OCI-LY3 (cell line): ENCODE measurements at regions not wholly inside any gene's neighbourhood (a gene's known extent, or its start where the extent isn't known, plus 50 kb on each side); places are given as distances from the start of the nearest gene placed in this dataset.

ENCODE experiments used
- H2AFZ ChIP-seq: fragments of 200-600, 300-600 bp; shearing (Covaris generic); 2 replicates; pipeline ENCODE4 v1.6.0; 2014; ENCODE audit warnings: antibody characterized with exemption, low read depth, low read length
- H3K27ac ChIP-seq: fragments of 200-600, 300-600 bp; sonication (generic); 2 replicates; pipeline ENCODE4 v1.5.1; 2014; ENCODE audit warnings: mild to moderate bottlenecking, low read length, moderate library complexity, mixed read lengths
- H3K27me3 ChIP-seq: fragments of 200-600, 300-600 bp; sonication (generic); 2 replicates; pipeline ENCODE4 v1.6.1; 2014; ENCODE audit warnings: low read depth, low read length, mixed read lengths
- H3K36me3 ChIP-seq: fragments of 200-600, 300-600 bp; sonication (generic); replicated peaks from 2 replicates; pipeline ENCODE3; 2014; ENCODE audit warnings: low read depth, low read length, mixed read lengths
- H3K4me1 ChIP-seq: fragments of 300-600, 200-600 bp; sonication (generic); 2 replicates; pipeline ENCODE4 v1.6.1; 2014; ENCODE audit warnings: low read length, mixed read lengths
- H3K4me2 ChIP-seq: fragments of 200-600, 300-600 bp; sonication (generic); 2 replicates; pipeline ENCODE4 v1.6.1; 2014; ENCODE audit warnings: low read length, mixed read lengths
- H3K4me3 ChIP-seq: fragments of 300-600, 200-600 bp; sonication (generic); 2 replicates; pipeline ENCODE4 v1.5.1; 2014; ENCODE audit warnings: antibody characterized with exemption, mild to moderate bottlenecking, low read length, moderate library complexity
- H3K79me2 ChIP-seq: fragments of 300-600, 200-600 bp; shearing (Covaris generic); 2 replicates; pipeline ENCODE4 v1.6.1; 2014; ENCODE audit warnings: mild to moderate bottlenecking, low read length, mixed read lengths
- H3K9ac ChIP-seq: fragments of 300-600, 200-600 bp; shearing (Covaris generic); 2 replicates; pipeline ENCODE4 v1.6.0; 2014; ENCODE audit warnings: mild to moderate bottlenecking, low read length, moderate library complexity
- H3K9me3 ChIP-seq: fragments of 200-600, 300-600 bp; shearing (Covaris generic); 2 replicates; pipeline ENCODE4 v1.6.1; 2014; ENCODE audit warnings: low read length, mixed read lengths; ENCODE audit not compliant: insufficient read depth
- H4K20me1 ChIP-seq: fragments of 200-600, 300-600 bp; sonication (generic); 2 replicates; pipeline ENCODE4 v1.6.1; 2016; ENCODE audit warnings: low read length, mixed read lengths; ENCODE audit not compliant: insufficient read depth
- EZH2phosphoT487 ChIP-seq: fragments of 200-600 bp; shearing (Covaris generic); IDR thresholded peaks from 2 replicates; pipeline ENCODE4 v1.6.1; 2018; ENCODE audit warnings: antibody characterized with exemption, mixed run types, low read depth
- TF ChIP-seq, protein P1 (sequence below): fragments of 200-600, 300-600 bp; sonication (generic); IDR thresholded peaks from 2 replicates; pipeline ENCODE4 v1.5.1; 2014; ENCODE audit warnings: antibody characterized with exemption, low read length, low read depth

DNA sequence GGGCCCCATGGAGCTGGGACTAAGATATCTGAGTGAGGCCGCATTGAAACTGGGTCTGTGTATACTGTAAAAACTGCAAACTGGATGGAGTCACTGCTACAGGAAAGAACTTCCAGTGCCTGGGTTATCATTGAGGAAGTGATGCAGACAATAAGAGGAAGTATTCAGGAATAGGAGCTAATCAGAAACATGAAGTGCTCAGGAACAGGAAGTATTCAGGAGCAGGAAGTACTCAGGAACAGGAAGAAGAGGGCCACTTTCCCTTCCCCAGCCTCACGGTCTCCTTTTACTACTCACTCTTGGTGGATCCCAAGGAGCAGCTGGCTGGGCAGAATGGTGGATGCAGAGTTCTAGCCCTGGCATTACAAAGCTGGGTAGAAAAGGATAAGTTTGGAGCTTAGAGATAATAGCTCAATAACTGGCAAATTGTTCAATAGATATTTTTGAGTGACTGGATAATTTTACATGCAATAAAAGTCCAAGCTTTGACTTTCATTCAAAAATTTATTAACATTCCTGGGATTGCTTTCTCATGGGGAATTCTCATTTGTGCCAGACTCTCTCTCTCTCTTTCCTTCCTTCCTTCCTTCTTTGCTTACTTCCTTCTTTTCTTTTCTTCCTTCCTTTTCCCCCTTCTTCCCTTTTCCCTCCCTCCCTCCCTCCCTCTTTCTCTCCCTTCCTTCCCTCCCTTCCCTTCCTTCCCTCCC is 82.2 kb upstream of the PAX1 start:
- H3K36me3 ChIP-seq = no peaks in the 10 kb centered on the region
- no peaks in the 10 kb centered on the region for H3K9me3 ChIP-seq
- H3K27me3 ChIP-seq = peaks cover 12% of the 10 kb centered on the region; the same call in 1 of the 2 replicates
- H3K4me2 ChIP-seq = no peak overlapping the region
- H3K4me3 ChIP-seq = no peak overlapping the region
- no peak overlapping the region for H3K27ac ChIP-seq
- H3K9ac ChIP-seq = no peak overlapping the region
- no peak overlapping the region for H2AFZ ChIP-seq
- TF ChIP-seq EZH2phosphoT487 = no peak
- TF ChIP-seq, protein P1, sequence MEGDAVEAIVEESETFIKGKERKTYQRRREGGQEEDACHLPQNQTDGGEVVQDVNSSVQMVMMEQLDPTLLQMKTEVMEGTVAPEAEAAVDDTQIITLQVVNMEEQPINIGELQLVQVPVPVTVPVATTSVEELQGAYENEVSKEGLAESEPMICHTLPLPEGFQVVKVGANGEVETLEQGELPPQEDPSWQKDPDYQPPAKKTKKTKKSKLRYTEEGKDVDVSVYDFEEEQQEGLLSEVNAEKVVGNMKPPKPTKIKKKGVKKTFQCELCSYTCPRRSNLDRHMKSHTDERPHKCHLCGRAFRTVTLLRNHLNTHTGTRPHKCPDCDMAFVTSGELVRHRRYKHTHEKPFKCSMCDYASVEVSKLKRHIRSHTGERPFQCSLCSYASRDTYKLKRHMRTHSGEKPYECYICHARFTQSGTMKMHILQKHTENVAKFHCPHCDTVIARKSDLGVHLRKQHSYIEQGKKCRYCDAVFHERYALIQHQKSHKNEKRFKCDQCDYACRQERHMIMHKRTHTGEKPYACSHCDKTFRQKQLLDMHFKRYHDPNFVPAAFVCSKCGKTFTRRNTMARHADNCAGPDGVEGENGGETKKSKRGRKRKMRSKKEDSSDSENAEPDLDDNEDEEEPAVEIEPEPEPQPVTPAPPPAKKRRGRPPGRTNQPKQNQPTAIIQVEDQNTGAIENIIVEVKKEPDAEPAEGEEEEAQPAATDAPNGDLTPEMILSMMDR = no peak
- no peaks in the 10 kb centered on the region for H4K20me1 ChIP-seq
- H3K79me2 ChIP-seq = no peaks in the 10 kb centered on the region
- H3K4me1 ChIP-seq = no peaks in the 10 kb centered on the region

- H3K4me1 ChIP-seq = no peaks in the 10 kb centered on the region
- no peaks in the 10 kb centered on the region for H3K36me3 ChIP-seq
- no peak overlapping the region for H3K9ac ChIP-seq
- H3K4me2 ChIP-seq = no peak overlapping the region
- TF ChIP-seq EZH2phosphoT487 = no peak
- TF ChIP-seq, protein P1 = no peak
- H4K20me1 ChIP-seq = no peaks in the 10 kb centered on the region
- H3K4me3 ChIP-seq = no peak overlapping the region
- H3K9me3 ChIP-seq = no peaks in the 10 kb centered on the region
- no peak overlapping the region for H3K27ac ChIP-seq
- peaks cover 22% of the 10 kb centered on the region; the same call in 1 of the 2 replicates for H3K27me3 ChIP-seq
- no peak overlapping the region for H2AFZ ChIP-seq
- no peaks in the 10 kb centered on the region for H3K79me2 ChIP-seq
Observed at GRCh38 chr20:21622097-21622857, 83.2 kb upstream of the PAX1 start.

- no peaks in the 10 kb centered on the region for H4K20me1 ChIP-seq
- H3K36me3 ChIP-seq = no peaks in the 10 kb centered on the region
- peaks cover 18% of the 10 kb centered on the region; the same call in 1 of the 2 replicates for H3K27me3 ChIP-seq
- TF ChIP-seq EZH2phosphoT487 = no peak
- TF ChIP-seq, protein P1 = no peak
- H2AFZ ChIP-seq = no peak overlapping the region
- no peak overlapping the region for H3K27ac ChIP-seq
- H3K4me2 ChIP-seq = no peak overlapping the region; the same call in 1 of the 2 replicates
- no peaks in the 10 kb centered on the region for H3K4me1 ChIP-seq
- H3K79me2 ChIP-seq = no peaks in the 10 kb centered on the region
- no peak overlapping the region for H3K9ac ChIP-seq
- H3K4me3 ChIP-seq = no peak overlapping the region
- H3K9me3 ChIP-seq = no peaks in the 10 kb centered on the region
Observed at GRCh38 chr20:21618759-21619416, 86.6 kb upstream of the PAX1 start.

DNA sequence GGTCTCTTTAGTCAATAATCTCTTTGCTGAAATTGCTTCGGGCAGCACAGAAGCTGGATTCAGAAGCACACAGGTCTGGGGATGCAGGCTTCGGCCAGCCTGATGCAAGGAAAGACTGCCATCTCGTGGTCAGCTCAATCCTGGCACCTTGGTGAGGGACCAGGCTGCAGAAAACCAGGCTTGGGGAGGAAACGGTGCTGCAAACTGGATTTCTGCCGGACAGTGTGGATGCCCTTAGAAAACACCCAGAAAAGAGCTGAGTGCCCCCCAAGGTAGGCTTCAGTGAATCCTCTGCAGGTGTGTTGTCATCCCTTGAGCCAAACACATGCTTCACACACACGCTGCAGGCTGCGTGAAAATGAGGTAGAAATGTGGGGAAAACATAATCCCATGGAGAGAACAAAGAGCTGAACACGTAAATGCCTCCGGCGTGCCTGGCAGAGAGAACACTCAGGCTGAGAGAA is 89.8 kb upstream of the PAX1 start:
- no peak overlapping the region for H3K9ac ChIP-seq
- H3K4me1 ChIP-seq = no peaks in the 10 kb centered on the region
- no peak overlapping the region for H3K4me2 ChIP-seq
- no peaks in the 10 kb centered on the region for H4K20me1 ChIP-seq
- H3K4me3 ChIP-seq = no peak overlapping the region
- no peak overlapping the region for H3K27ac ChIP-seq
- H2AFZ ChIP-seq = no peak overlapping the region
- H3K9me3 ChIP-seq = no peaks in the 10 kb centered on the region
- H3K27me3 ChIP-seq = peaks cover 38% of the 10 kb centered on the region
- H3K36me3 ChIP-seq = no peaks in the 10 kb centered on the region
- no peaks in the 10 kb centered on the region for H3K79me2 ChIP-seq
- no peak for TF ChIP-seq EZH2phosphoT487
- TF ChIP-seq, protein P1 = peak; percentile 96
